CD4-positive, alpha-beta T cell treated with Interleukin-21 for 1 hour (primary cell): ENCODE measurements at regions not wholly inside any gene's neighbourhood (a gene's known extent, or its start where the extent isn't known, plus 50 kb on each side); places are given as distances from the start of the nearest gene placed in this dataset.
"Not testable (repeated sequence)": the region's sequence is repeated elsewhere in the genome, so short reads cannot be mapped to it uniquely, and the experiment has no call there.

Experiments used
- DNase-seq: peaks from one replicate; pipeline ENCODE4 v3.0.0-alpha.2; 2020

- DNase-seq: no peak
Measured at GRCh38 chr5:101153526-101153925, 250.4 kb upstream of the ST8SIA4 start.

GRCh38 chr5:101143526-101143925, 240.4 kb upstream of the ST8SIA4 start:
- DNase-seq: no peak

GRCh38 chr5:101142102-101142501, 239.0 kb upstream of the ST8SIA4 start:
- DNase-seq: no peak

GRCh38 chr5:101136454-101136853, 233.4 kb upstream of the ST8SIA4 start:
- DNase-seq: no peak

GRCh38 chr5:101123363-101123762, 220.3 kb upstream of the ST8SIA4 start:
- no peak for DNase-seq

GRCh38 chr5:101112645-101113044, 209.6 kb upstream of the ST8SIA4 start:
- no peak for DNase-seq

GRCh38 chr5:101103874-101104273, 200.8 kb upstream of the ST8SIA4 start:
- no peak for DNase-seq

- no peak for DNase-seq
Measured at GRCh38 chr5:101102506-101102905, 199.4 kb upstream of the ST8SIA4 start.

- no peak for DNase-seq
Measured at GRCh38 chr5:101091902-101092301, 188.8 kb upstream of the ST8SIA4 start.

GRCh38 chr5:101084353-101084752, 181.3 kb upstream of the ST8SIA4 start:
- DNase-seq: no peak

GRCh38 chr5:101080462-101081240, 177.6 kb upstream of the ST8SIA4 start:
- no peak for DNase-seq

- DNase-seq: no peak
Measured at GRCh38 chr5:101068298-101068697, 165.2 kb upstream of the ST8SIA4 start.

- DNase-seq: no peak
Measured at GRCh38 chr5:101067429-101067828, 164.3 kb upstream of the ST8SIA4 start.

- no peak for DNase-seq
Measured at GRCh38 chr5:101062902-101063301, 159.8 kb upstream of the ST8SIA4 start.

GRCh38 chr5:101047181-101047580, 144.1 kb upstream of the ST8SIA4 start:
- peak; percentile 1 for DNase-seq

- DNase-seq: peak; percentile 29
Measured at GRCh38 chr5:101045689-101046088, 142.6 kb upstream of the ST8SIA4 start.

GRCh38 chr5:101040002-101040401, 136.9 kb upstream of the ST8SIA4 start:
- not testable (repeated sequence) for DNase-seq

- no peak for DNase-seq
Measured at GRCh38 chr5:101036778-101037177, 133.7 kb upstream of the ST8SIA4 start.

- DNase-seq: no peak
Measured at GRCh38 chr5:101035425-101035824, 132.3 kb upstream of the ST8SIA4 start.

GRCh38 chr5:101024299-101024698, 121.2 kb upstream of the ST8SIA4 start:
- no peak for DNase-seq

- no peak for DNase-seq
Measured at GRCh38 chr5:101018299-101018698, 115.2 kb upstream of the ST8SIA4 start.

GRCh38 chr5:101012880-101013279, 109.8 kb upstream of the ST8SIA4 start:
- DNase-seq: no peak

GRCh38 chr5:101009758-101010519, 106.9 kb upstream of the ST8SIA4 start:
- no peak for DNase-seq

GRCh38 chr5:100992354-100992753, 89.3 kb upstream of the ST8SIA4 start:
- no peak for DNase-seq
